ENCODE measurements at regions not wholly inside any gene's neighbourhood (a gene's known extent, or its start where the extent isn't known, plus 50 kb on each side); places are given as distances from the start of the nearest gene placed in this dataset.

DNA sequence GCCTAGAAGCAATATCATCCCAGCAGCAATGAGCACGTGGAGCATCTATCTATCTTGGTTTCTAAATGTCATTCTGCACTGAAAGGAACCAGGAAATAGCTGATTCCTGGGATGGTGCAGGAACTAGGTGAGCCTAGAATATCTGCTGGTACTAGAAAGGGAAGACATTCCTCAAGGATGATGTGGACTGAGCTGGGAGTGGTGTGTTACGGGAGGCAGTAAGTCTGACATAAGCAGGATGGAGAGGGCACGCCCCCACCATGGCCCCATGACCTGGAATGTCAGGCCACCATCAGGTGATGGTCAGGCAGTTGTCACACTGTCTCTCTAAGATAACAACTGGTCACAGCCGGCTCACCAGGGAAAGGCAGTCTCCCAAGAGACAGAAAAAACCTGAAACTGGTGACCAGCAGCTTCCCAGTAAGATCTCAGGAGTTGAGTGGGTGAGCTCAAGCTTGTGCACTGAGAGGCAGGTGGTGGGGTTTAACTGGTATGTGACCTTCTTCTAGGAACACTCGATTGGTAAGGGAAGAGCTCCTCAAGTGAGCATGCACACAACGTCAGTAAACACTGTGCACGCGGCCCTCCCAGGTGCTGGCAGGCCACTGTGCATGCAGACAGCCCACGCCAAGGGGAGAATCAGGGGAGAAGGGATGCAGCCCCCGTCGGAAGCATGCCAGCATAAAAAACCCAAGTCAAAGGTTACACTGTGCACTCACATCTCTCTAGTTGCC is 148.7 kb downstream of the ADSS2 start:
- peaks cover 23% of the 10 kb centered on the region for H3K9me3 Mint-ChIP-seq (ENCODE audit: unreplicated experiment)
- intact Hi-C loops (cut with micrococcal nuclease; ENCODE audit: unreplicated experiment), result no loop called here
- peak; percentile 77 to 89 for DNase-seq
- Histone ChIP-seq H3K4me1 (peaks cover 20% of the 10 kb centered on the region), H3K4me3 (ENCODE audit: low read depth, low read length) (no peak overlapping the region), H3K9me3 (0 out of 2 replicates have a peak, but pooled peaks cover 5% of the 10 kb centered on the region), H3K36me3 (ENCODE audit: control insufficient read depth, insufficient read depth, low read length) (no peaks in the 10 kb centered on the region), H3K27me3 (replicated peaks; ENCODE audit: control insufficient read depth, insufficient read depth, low read length) (no peaks in the 10 kb centered on the region)
- BruUV-seq (replicated peaks), result TSS peak; percentile 85
- no peaks in the 10 kb centered on the region for H3K36me3 Mint-ChIP-seq (ENCODE audit: insufficient read depth, unreplicated experiment)
- no peak overlapping the region for H3K4me3 Mint-ChIP-seq (ENCODE audit: unreplicated experiment)
- no peaks in the 10 kb centered on the region for H3K27me3 Mint-ChIP-seq (ENCODE audit: insufficient read depth, unreplicated experiment)
- ChIA-PET CTCF (no interaction called here), POLR2A (interaction anchor here (0.6 kb wide), 1 partner anchor 155 kb away, joined by 3 read pairs; no protein-coding TSS in a partner anchor)
- H3K4me1 Mint-ChIP-seq (ENCODE audit: low read depth, unreplicated experiment), result peaks cover 32% of the 10 kb centered on the region
- TF ChIP-seq, protein P1, sequence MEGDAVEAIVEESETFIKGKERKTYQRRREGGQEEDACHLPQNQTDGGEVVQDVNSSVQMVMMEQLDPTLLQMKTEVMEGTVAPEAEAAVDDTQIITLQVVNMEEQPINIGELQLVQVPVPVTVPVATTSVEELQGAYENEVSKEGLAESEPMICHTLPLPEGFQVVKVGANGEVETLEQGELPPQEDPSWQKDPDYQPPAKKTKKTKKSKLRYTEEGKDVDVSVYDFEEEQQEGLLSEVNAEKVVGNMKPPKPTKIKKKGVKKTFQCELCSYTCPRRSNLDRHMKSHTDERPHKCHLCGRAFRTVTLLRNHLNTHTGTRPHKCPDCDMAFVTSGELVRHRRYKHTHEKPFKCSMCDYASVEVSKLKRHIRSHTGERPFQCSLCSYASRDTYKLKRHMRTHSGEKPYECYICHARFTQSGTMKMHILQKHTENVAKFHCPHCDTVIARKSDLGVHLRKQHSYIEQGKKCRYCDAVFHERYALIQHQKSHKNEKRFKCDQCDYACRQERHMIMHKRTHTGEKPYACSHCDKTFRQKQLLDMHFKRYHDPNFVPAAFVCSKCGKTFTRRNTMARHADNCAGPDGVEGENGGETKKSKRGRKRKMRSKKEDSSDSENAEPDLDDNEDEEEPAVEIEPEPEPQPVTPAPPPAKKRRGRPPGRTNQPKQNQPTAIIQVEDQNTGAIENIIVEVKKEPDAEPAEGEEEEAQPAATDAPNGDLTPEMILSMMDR (IDR thresholded peaks at IDR 0.05; ENCODE audit: insufficient read depth in 1 of 2, low read depth in 1 of 2, low read length in 1 of 2, severe bottlenecking in 1 of 2, unreplicated experiment in 1 of 2), result no peak
- no peak overlapping the region for H3K27ac Mint-ChIP-seq (ENCODE audit: unreplicated experiment)

DNA sequence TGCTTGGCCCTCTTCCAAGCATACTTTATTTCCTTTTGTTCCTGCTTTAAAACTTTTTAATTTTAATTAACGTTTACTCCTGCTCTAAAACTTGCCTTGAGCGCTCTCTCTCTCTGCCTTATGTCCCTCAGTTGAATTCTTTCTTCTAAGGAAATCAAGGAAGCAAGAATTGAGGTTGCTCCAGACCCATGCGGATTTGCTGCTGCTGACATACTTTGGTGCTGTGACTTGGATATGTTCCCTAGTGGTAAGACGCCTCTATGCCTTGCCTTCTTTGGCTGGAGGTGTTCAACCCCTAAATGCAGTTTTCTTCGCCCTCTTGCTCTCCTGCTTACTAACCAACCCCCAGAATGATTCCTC is 148.1 kb downstream of the ADSS2 start:
- 0 out of 2 replicates have a peak, but pooled peaks cover 5% of the 10 kb centered on the region for H3K9me3 ChIP-seq
- no peaks in the 10 kb centered on the region for H3K27me3 ChIP-seq (replicated peaks; ENCODE audit: control insufficient read depth, insufficient read depth, low read length)
- TF ChIP-seq, protein P1 (IDR thresholded peaks at IDR 0.05; ENCODE audit: insufficient read depth in 1 of 2, low read depth in 1 of 2, low read length in 1 of 2, severe bottlenecking in 1 of 2, unreplicated experiment in 1 of 2), result no peak
- peak overlapping the region; percentile 4 for H3K27ac Mint-ChIP-seq (ENCODE audit: unreplicated experiment)
- no peaks in the 10 kb centered on the region for H3K27me3 Mint-ChIP-seq (ENCODE audit: insufficient read depth, unreplicated experiment)
- CTCF ChIA-PET, result no interaction called here
- peaks cover 28% of the 10 kb centered on the region for H3K9me3 Mint-ChIP-seq (ENCODE audit: unreplicated experiment)
- H3K4me1 ChIP-seq, result peaks cover 20% of the 10 kb centered on the region
- DNase-seq, result no peak
- intact Hi-C loops (cut with micrococcal nuclease; ENCODE audit: unreplicated experiment), result no loop called here
- BruUV-seq (replicated peaks), result no TSS peak
- peaks cover 32% of the 10 kb centered on the region for H3K4me1 Mint-ChIP-seq (ENCODE audit: low read depth, unreplicated experiment)
- H3K4me3 ChIP-seq (ENCODE audit: low read depth, low read length), result no peak overlapping the region
- H3K4me3 Mint-ChIP-seq (ENCODE audit: unreplicated experiment), result no peak overlapping the region
- POLR2A ChIA-PET, result no interaction called here
- no peaks in the 10 kb centered on the region for H3K36me3 ChIP-seq (ENCODE audit: control insufficient read depth, insufficient read depth, low read length)
- H3K36me3 Mint-ChIP-seq (ENCODE audit: insufficient read depth, unreplicated experiment), result no peaks in the 10 kb centered on the region

DNA sequence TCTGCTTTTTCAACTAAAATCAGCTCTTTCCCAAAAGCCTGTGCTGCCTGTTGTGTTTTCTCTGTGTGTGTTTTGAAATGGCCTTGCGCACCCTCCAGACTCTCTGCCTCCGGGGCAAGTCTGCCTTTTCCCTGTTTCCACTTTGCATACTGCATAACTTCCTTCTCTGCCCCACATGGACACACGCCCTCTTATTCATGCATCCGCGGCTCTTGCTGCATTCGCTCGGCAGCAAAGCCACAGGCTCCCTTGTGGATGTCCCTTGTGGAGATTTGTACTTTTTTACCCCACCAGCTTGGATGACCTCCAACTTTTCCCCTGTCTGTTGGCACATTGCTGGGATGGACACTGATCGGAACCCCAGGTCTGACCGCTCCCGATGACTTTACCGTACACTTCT is 147.6 kb downstream of the ADSS2 start:
- H3K9me3 Mint-ChIP-seq (ENCODE audit: unreplicated experiment), result peaks cover 28% of the 10 kb centered on the region
- TF ChIP-seq, protein P1 (IDR thresholded peaks at IDR 0.05; ENCODE audit: insufficient read depth in 1 of 2, low read depth in 1 of 2, low read length in 1 of 2, severe bottlenecking in 1 of 2, unreplicated experiment in 1 of 2), result no peak
- 0 out of 2 replicates have a peak, but pooled peaks cover 5% of the 10 kb centered on the region for H3K9me3 ChIP-seq
- H3K4me3 ChIP-seq (ENCODE audit: low read depth, low read length), result no peak overlapping the region
- no peak overlapping the region for H3K4me3 Mint-ChIP-seq (ENCODE audit: unreplicated experiment)
- DNase-seq, result no peak
- no peaks in the 10 kb centered on the region for H3K27me3 ChIP-seq (replicated peaks; ENCODE audit: control insufficient read depth, insufficient read depth, low read length)
- peaks cover 32% of the 10 kb centered on the region for H3K4me1 Mint-ChIP-seq (ENCODE audit: low read depth, unreplicated experiment)
- BruUV-seq (replicated peaks), result no TSS peak
- H3K27ac Mint-ChIP-seq (ENCODE audit: unreplicated experiment), result peak overlapping the region; percentile 4
- peaks cover 20% of the 10 kb centered on the region for H3K4me1 ChIP-seq
- CTCF ChIA-PET, result no interaction called here
- H3K27me3 Mint-ChIP-seq (ENCODE audit: insufficient read depth, unreplicated experiment), result no peaks in the 10 kb centered on the region
- H3K36me3 ChIP-seq (ENCODE audit: control insufficient read depth, insufficient read depth, low read length), result no peaks in the 10 kb centered on the region
- intact Hi-C loops (cut with micrococcal nuclease; ENCODE audit: unreplicated experiment), result no loop called here
- POLR2A ChIA-PET, result no interaction called here
- no peaks in the 10 kb centered on the region for H3K36me3 Mint-ChIP-seq (ENCODE audit: insufficient read depth, unreplicated experiment)

All from Caco-2 (cell line).